ENCODE measurements at regions not wholly inside any gene's neighbourhood (a gene's known extent, or its start where the extent isn't known, plus 50 kb on each side); places are given as distances from the start of the nearest gene placed in this dataset.

- TF ChIP-seq CTCF (conservative IDR thresholded peaks at IDR 0.05 in 1 of 2, IDR thresholded peaks at IDR 0.05 in 1 of 2; ENCODE audit: low read depth in 1 of 2, low read length in 2 of 2) (no peak), EZH2 (IDR thresholded peaks at IDR 0.05; ENCODE audit: low read length, missing control alignments) (no peak)
Measured at GRCh38 chr9:83186155-83186737, 123.3 kb upstream of the RASEF start.

Measured in fibroblast of lung (primary cell).